ENCODE measurements at regions not wholly inside any gene's neighbourhood (a gene's known extent, or its start where the extent isn't known, plus 50 kb on each side); places are given as distances from the start of the nearest gene placed in this dataset.

- ATAC-seq (no peak), DNase-seq (ENCODE audit: low read depth, low spot score) (no peak)
- no peak overlapping the region for H3K4me2 ChIP-seq (ENCODE audit: low read length)
- H3K4me3 ChIP-seq (replicated peaks in 1 of 2; ENCODE audit: low read depth in 1 of 2, low read length in 2 of 2) = no peak overlapping the region
- POLR2A ChIA-PET = no interaction called here
- H3K9ac ChIP-seq (ENCODE audit: low read length) = no peak overlapping the region
- H3K27me3 ChIP-seq (ENCODE audit: insufficient read depth, low read length) = no peaks in the 10 kb centered on the region
- CTCF ChIA-PET = no interaction called here
- RAD21 ChIA-PET (ENCODE audit: low non-redundant PET in 1 of 2, low total read pairs in 2 of 2, uncharacterized antibody in 2 of 2, unreplicated experiment in 2 of 2) = no interaction called here
- no peak overlapping the region for H3K27ac ChIP-seq (ENCODE audit: low read depth, low read length)
- TF ChIP-seq FOSL1 (IDR thresholded peaks at IDR 0.05; ENCODE audit: low read depth) (no peak), SP1 (IDR thresholded peaks at IDR 0.05; ENCODE audit: low read depth) (no peak), REST (IDR thresholded peaks at IDR 0.05; ENCODE audit: low read depth) (no peak), YY1 (IDR thresholded peaks at IDR 0.05; ENCODE audit: extremely low read depth, insufficient replicate concordance, low read depth, low read length) (no peak), ELF1 (IDR thresholded peaks at IDR 0.05; ENCODE audit: borderline replicate concordance, low read depth) (no peak), EZH2 (IDR thresholded peaks at IDR 0.05) (no peak), ZBTB33 (IDR thresholded peaks at IDR 0.05; ENCODE audit: extremely low read depth, insufficient replicate concordance, low read length) (no peak), CEBPB (IDR thresholded peaks at IDR 0.05; ENCODE audit: low read depth) (no peak), CTCF (IDR thresholded peaks at IDR 0.05 in 2 of 3, conservative IDR thresholded peaks at IDR 0.05 in 1 of 3; ENCODE audit: borderline replicate concordance in 1 of 3, insufficient read depth in 1 of 3, low read depth in 2 of 3, low read length in 2 of 3) (no peak), POLR2A (IDR thresholded peaks at IDR 0.05; ENCODE audit: borderline replicate concordance, extremely low read depth, insufficient read depth, insufficient read length) (no peak), CBX3 (IDR thresholded peaks at IDR 0.05; ENCODE audit: low read depth) (no peak), EGR1 (IDR thresholded peaks at IDR 0.05; ENCODE audit: low read depth) (no peak), ZNF274 (IDR thresholded peaks at IDR 0.05; ENCODE audit: low read depth, low read length) (no peak), ZFX (IDR thresholded peaks at IDR 0.05) (no peak)
- H2AFZ ChIP-seq (ENCODE audit: low read depth, low read length, poor library complexity, severe bottlenecking) = no peak overlapping the region
- no peaks in the 10 kb centered on the region for H3K4me1 ChIP-seq (ENCODE audit: control insufficient read depth in 1 of 2, insufficient read depth in 2 of 2, low read length in 2 of 2)
- no peaks in the 10 kb centered on the region for H3K9me2 ChIP-seq (ENCODE audit: insufficient read depth)
- no peaks in the 10 kb centered on the region for H3K9me3 ChIP-seq (ENCODE audit: control insufficient read depth in 1 of 2, insufficient read depth in 1 of 2, low read depth in 1 of 2, low read length in 2 of 2)
- no peaks in the 10 kb centered on the region for H3K36me3 ChIP-seq (ENCODE audit: control insufficient read depth in 1 of 2, insufficient read depth in 2 of 2, low read length in 2 of 2)
- H4K20me1 ChIP-seq (ENCODE audit: insufficient read depth) = no peaks in the 10 kb centered on the region
- no TSS peak for BruUV-seq (replicated peaks)
- H3K79me2 ChIP-seq (ENCODE audit: insufficient read depth, low read length) = no peaks in the 10 kb centered on the region
- intact Hi-C loops (cut with micrococcal nuclease) = no loop called here
Measured at GRCh38 chr7:112540839-112541577, 60.2 kb downstream of the LSMEM1 start.
